WERI-Rb-1 (cell line): ENCODE measurements at regions not wholly inside any gene's neighbourhood (a gene's known extent, or its start where the extent isn't known, plus 50 kb on each side); places are given as distances from the start of the nearest gene placed in this dataset.

ENCODE experiments used
- DNase-seq: peaks from one replicate; pipeline ENCODE4 v3.0.0-alpha.2; 2020
- H3K27ac ChIP-seq: fragments of 250-450 bp; sonication (Bioruptor Pico); 2 replicates; pipeline ENCODE4 v1.5.1; 2020; ENCODE audit warnings: mild to moderate bottlenecking, moderate library complexity
- H3K27me3 ChIP-seq: fragments of 250-450 bp; sonication (Bioruptor Pico); 2 replicates; pipeline ENCODE4 v1.5.1; 2021; ENCODE audit warnings: mild to moderate bottlenecking, low read depth, moderate library complexity; ENCODE audit not compliant: insufficient read depth, severe bottlenecking
- H3K36me3 ChIP-seq: fragments of 250-450 bp; sonication (Bioruptor Pico); 2 replicates; pipeline ENCODE4 v1.5.1; 2020; ENCODE audit warnings: mild to moderate bottlenecking, moderate library complexity
- H3K4me3 ChIP-seq: 2 replicates; pipeline ENCODE4 v1.5.1; 2011; ENCODE audit warnings: low read depth, mild to moderate bottlenecking, control low read depth, low read length
- H3K9me3 ChIP-seq: fragments of 250-450 bp; sonication (Bioruptor Pico); 2 replicates; pipeline ENCODE4 v1.5.1; 2021; ENCODE audit warnings: mild to moderate bottlenecking, moderate library complexity; ENCODE audit not compliant: severe bottlenecking
- CTCF ChIP-seq: IDR thresholded peaks from 2 replicates; pipeline ENCODE4 v1.5.1; 2011; ENCODE audit warnings: low read depth, mild to moderate bottlenecking, control low read depth, inconsistent platforms, low read length

- TF ChIP-seq CTCF, result no peak
- Histone ChIP-seq H3K4me3 (no peak overlapping the region), H3K27me3 (no peaks in the 10 kb centered on the region), H3K27ac (no peak overlapping the region), H3K9me3 (no peaks in the 10 kb centered on the region), H3K36me3 (no peaks in the 10 kb centered on the region)
- no peak for DNase-seq
These were observed 481.1 kb upstream of the NEGR1 start for GRCh38 chr1:72763481-72763880.

DNA sequence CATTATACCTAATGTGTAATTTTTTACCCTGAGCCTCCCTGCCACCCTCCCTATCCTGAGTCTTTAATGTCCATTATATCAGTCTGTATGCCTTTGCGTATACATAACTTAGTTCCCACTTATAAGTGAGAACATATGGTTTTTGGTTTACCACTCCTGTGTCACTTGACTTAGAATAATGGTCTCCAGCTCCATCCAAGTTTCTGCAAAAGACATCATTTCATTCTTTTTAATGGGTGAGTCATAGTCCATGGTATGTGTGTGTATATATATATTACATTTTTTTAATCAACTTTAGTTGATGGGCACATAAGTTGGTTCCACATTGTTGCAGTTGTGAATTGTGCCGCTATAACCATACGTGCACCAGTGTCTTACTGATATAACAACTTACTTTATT, 477.1 kb upstream of the NEGR1 start:
- H3K27me3 ChIP-seq, result no peaks in the 10 kb centered on the region
- no peak for TF ChIP-seq CTCF
- DNase-seq, result no peak
- no peak overlapping the region for H3K27ac ChIP-seq
- no peak overlapping the region for H3K4me3 ChIP-seq
- no peaks in the 10 kb centered on the region for H3K9me3 ChIP-seq
- no peaks in the 10 kb centered on the region for H3K36me3 ChIP-seq

DNA sequence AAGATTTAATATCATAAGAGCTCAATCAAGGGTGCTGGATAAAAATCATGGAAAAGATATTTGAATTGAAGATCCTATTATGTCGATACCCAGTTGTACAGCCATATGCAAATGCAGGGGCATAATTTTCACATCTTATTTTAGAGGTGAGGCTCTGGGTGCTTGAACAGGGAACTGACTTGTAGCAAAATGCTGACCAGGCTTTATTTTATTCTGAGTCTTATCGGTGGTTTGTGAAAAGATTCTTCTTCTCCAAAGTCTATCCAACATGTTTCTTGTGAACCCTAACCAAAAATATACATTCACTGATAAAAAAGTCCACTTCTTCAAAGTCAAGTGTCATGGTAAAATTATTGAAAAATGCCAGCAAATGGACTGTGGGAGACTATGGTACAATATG, 475.5 kb upstream of the NEGR1 start:
- no peak for DNase-seq
- Histone ChIP-seq H3K36me3 (no peaks in the 10 kb centered on the region), H3K27me3 (no peaks in the 10 kb centered on the region), H3K4me3 (no peak overlapping the region), H3K27ac (no peak overlapping the region), H3K9me3 (no peaks in the 10 kb centered on the region)
- TF ChIP-seq CTCF, result no peak

GRCh38 chr1:72745413-72745812, 463.1 kb upstream of the NEGR1 start:
- no peaks in the 10 kb centered on the region for H3K27me3 ChIP-seq
- H3K4me3 ChIP-seq, result no peak overlapping the region
- no peaks in the 10 kb centered on the region for H3K9me3 ChIP-seq
- TF ChIP-seq CTCF, result no peak
- H3K36me3 ChIP-seq, result no peaks in the 10 kb centered on the region
- no peak overlapping the region for H3K27ac ChIP-seq
- no peak for DNase-seq

DNA sequence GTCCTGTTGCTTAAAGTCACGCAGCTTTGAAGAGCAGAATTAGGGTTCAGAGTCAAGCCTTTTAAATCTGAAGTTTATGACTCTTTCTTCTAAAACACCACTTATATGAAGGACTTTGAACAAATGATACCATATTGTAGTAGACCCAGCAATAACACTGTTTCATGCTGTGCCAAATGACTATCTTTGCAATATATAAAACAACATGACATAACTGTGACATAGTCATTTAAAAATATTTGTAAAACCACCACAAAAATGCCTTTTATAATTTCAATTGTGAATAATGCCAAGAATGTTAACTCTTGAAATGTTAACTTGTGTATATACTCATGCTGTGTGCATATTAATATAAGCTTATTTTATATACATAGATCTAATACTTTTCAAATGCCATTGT, 452.1 kb upstream of the NEGR1 start:
- no peak for TF ChIP-seq CTCF
- Histone ChIP-seq H3K9me3 (no peaks in the 10 kb centered on the region), H3K36me3 (no peaks in the 10 kb centered on the region), H3K4me3 (no peak overlapping the region), H3K27me3 (no peaks in the 10 kb centered on the region), H3K27ac (no peak overlapping the region)
- DNase-seq, result no peak
